Ovary (tissue), 3 donors: ENCODE measurements at regions not wholly inside any gene's neighbourhood (a gene's known extent, or its start where the extent isn't known, plus 50 kb on each side); places are given as distances from the start of the nearest gene placed in this dataset.

Experiments
- CTCF ChIP-seq, 3 donors: fragments of 450-650 bp in 2 of 3; fragments of 200-600 bp in 1 of 3; IDR thresholded peaks; one replicate each; pipeline versions ENCODE4 v1.5.1 to v1.8.0; 2016 to 2022; ENCODE audit warnings: antibody characterized with exemption in 3 of 3, mild to moderate bottlenecking in 1 of 3
- EP300 ChIP-seq: sonication (generic); formaldehyde crosslinking; IDR thresholded peaks from one replicate; pipeline ENCODE4 v1.6.1; 2017; ENCODE audit warnings: antibody characterized with exemption
- donor health status: DM: no; HTN: no; CAD: no.

DNA sequence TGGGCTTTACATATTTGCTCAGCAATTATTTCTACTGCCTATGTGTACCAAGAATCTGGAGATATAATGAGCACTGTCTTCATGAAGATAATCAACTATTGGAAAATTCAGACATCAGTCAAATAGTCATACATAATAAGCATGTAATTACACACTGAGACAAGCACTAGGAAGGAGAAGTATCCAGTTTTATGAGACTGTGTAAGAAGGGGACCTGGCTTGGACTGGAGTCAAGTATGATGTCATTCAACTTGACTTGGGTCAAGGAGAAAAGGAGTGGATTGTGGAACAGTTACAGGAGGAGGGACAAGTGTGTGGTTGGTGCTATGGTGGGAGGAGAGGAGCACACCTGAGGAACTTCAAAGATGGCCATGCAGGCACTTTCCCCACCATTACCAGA lies 419.8 kb upstream of the TRIB2 start:
- TF ChIP-seq CTCF (IDR thresholded peaks at IDR 0.05) (no peak), EP300 (no peak)
